ENCODE measurements at regions not wholly inside any gene's neighbourhood (a gene's known extent, or its start where the extent isn't known, plus 50 kb on each side); places are given as distances from the start of the nearest gene placed in this dataset.
"Not testable (repeated sequence)": the region's sequence is repeated elsewhere in the genome, so short reads cannot be mapped to it uniquely, and the experiment has no call there.

- Histone ChIP-seq H3K36me3 (ENCODE audit: control insufficient read depth, insufficient read depth, low read length) (no peaks in the 10 kb centered on the region), H3K27me3 (replicated peaks; ENCODE audit: control insufficient read depth, insufficient read depth, low read length) (no peaks in the 10 kb centered on the region), H3K4me3 (replicated peaks; ENCODE audit: low read depth, low read length) (no peak overlapping the region)
- TF ChIP-seq CTCF (IDR thresholded peaks at IDR 0.05; ENCODE audit: insufficient read depth, low read length, poor library complexity, severe bottlenecking) = no peak
- no peak for DNase-seq (ENCODE audit: extremely low read depth, insufficient read length)
Measured at GRCh38 chr6:21872749-21873148, 279.2 kb downstream of the SOX4 start.

GRCh38 chr6:21873562-21873961 is 280.0 kb downstream of the SOX4 start:
- Histone ChIP-seq H3K36me3 (ENCODE audit: control insufficient read depth, insufficient read depth, low read length) (no peaks in the 10 kb centered on the region), H3K4me3 (replicated peaks; ENCODE audit: low read depth, low read length) (no peak overlapping the region), H3K27me3 (replicated peaks; ENCODE audit: control insufficient read depth, insufficient read depth, low read length) (no peaks in the 10 kb centered on the region)
- no peak for TF ChIP-seq CTCF (IDR thresholded peaks at IDR 0.05; ENCODE audit: insufficient read depth, low read length, poor library complexity, severe bottlenecking)
- DNase-seq (ENCODE audit: extremely low read depth, insufficient read length) = no peak

DNA sequence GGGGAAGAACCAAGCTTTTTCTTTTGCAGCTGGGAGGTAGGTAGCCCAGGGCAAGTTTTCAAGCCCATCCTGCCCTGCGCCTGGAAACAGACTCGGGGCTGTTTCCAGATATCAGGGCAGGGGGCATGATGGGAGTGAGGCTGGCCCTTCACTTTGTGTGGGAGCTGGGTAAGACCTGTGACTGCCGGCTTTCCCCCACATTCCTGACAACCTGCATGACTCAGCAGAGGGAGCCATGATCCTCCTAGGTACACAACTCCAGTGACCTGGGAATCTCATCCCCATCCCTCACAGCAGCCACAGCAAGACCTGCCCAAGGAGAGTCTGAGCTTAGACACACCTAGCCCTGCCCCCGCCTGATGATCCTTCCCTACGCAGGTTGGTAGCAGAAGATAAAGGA is 280.8 kb downstream of the SOX4 start:
- Histone ChIP-seq H3K27me3 (replicated peaks; ENCODE audit: control insufficient read depth, insufficient read depth, low read length) (no peaks in the 10 kb centered on the region), H3K4me3 (replicated peaks; ENCODE audit: low read depth, low read length) (no peak overlapping the region), H3K36me3 (ENCODE audit: control insufficient read depth, insufficient read depth, low read length) (no peaks in the 10 kb centered on the region)
- no peak for TF ChIP-seq CTCF (IDR thresholded peaks at IDR 0.05; ENCODE audit: insufficient read depth, low read length, poor library complexity, severe bottlenecking)
- DNase-seq (ENCODE audit: extremely low read depth, insufficient read length) = no peak

DNA sequence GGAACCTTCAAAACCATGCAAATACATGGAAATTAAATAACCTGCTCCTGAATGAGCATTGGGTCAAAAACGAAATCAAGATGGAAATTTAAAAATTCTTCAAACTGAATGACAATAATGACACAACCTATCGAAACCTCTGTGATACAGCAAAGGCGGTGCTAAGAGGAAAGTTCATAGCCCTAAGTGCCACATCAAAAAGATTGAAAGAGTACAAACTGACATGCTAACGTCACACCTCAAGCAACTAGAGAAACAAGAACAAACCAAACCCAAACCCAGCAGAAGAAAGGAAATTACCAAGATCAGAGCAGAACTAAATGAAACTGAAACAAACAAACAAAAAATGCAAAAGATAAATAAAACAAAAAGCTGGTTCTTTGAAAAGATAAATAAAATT is 283.5 kb downstream of the SOX4 start:
- not testable (repeated sequence) for DNase-seq (ENCODE audit: extremely low read depth, insufficient read length); H3K4me3 ChIP-seq (replicated peaks; ENCODE audit: low read depth, low read length); H3K36me3 ChIP-seq (ENCODE audit: control insufficient read depth, insufficient read depth, low read length); H3K27me3 ChIP-seq (replicated peaks; ENCODE audit: control insufficient read depth, insufficient read depth, low read length)

DNA sequence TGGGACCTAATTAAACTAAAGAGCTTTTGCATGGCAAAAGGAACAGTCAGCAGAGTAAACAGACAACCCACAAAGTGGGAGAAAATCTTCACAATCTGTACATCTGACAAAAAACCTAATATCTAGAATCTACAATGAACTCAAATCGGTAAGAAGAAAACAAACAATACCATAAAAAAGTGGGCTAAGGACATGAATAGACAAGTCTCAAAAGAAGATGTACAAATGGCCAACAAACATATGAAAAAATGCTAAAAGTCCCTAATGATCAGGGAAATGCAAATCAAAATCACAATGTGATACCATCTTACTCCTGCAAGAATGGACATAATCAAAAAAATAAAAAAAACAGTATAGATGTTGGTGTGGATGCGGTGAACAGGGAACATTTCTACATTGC is 286.7 kb downstream of the SOX4 start:
- not testable (repeated sequence) for H3K36me3 ChIP-seq (ENCODE audit: control insufficient read depth, insufficient read depth, low read length); H3K27me3 ChIP-seq (replicated peaks; ENCODE audit: control insufficient read depth, insufficient read depth, low read length); DNase-seq (ENCODE audit: extremely low read depth, insufficient read length); H3K4me3 ChIP-seq (replicated peaks; ENCODE audit: low read depth, low read length)

- no peaks in the 10 kb centered on the region for H3K27me3 ChIP-seq (replicated peaks; ENCODE audit: control insufficient read depth, insufficient read depth, low read length)
Measured at GRCh38 chr6:21881969-21882465, 288.5 kb downstream of the SOX4 start.

More at GRCh38 chr6:21881969-21882465, 288.5 kb downstream of the SOX4 start:
- no peaks in the 10 kb centered on the region for H3K36me3 ChIP-seq (ENCODE audit: control insufficient read depth, insufficient read depth, low read length)
- no peak for TF ChIP-seq CTCF (IDR thresholded peaks at IDR 0.05; ENCODE audit: insufficient read depth, low read length, poor library complexity, severe bottlenecking)
- no peak for DNase-seq (ENCODE audit: extremely low read depth, insufficient read length)
- H3K4me3 ChIP-seq (replicated peaks; ENCODE audit: low read depth, low read length) = no peak overlapping the region

Data from GM06990 (cell line).